WTC11 (cell line): ENCODE measurements at regions not wholly inside any gene's neighbourhood (a gene's known extent, or its start where the extent isn't known, plus 50 kb on each side); places are given as distances from the start of the nearest gene placed in this dataset.

Source experiments
- ATAC-seq: fragments of 200-7000 bp; cut with Tn5 transposase; 2 replicates; pipeline ENCODE4 v1.10.0; 2021; ENCODE audit warnings: mild to moderate bottlenecking, moderate library complexity
- CTCF ChIA-PET: fragments of 300-600 bp; sonication (Branson Sonifier 250); formaldehyde crosslinking; loops from one replicate; lab custom pipeline; 2021; ENCODE audit warnings: antibody characterized with exemption; lab: Charles Lee
- POLR2A ChIA-PET: fragments of 350-600 bp; sonication (Branson Sonifier 250); formaldehyde crosslinking; loops from one replicate; lab custom pipeline; 2021; ENCODE audit warnings: antibody characterized with exemption; lab: Charles Lee
- DNase-seq: peaks from one replicate; pipeline ENCODE4 v3.0.0; 2021; ENCODE audit warnings: low spot score
- H3K27ac Mint-ChIP-seq: 2 replicates; pipeline ENCODE4 v1.8.0; 2021; ENCODE audit warnings: mixed read lengths
- H3K27me3 Mint-ChIP-seq: 2 replicates; pipeline ENCODE4 v1.8.0; 2021; ENCODE audit warnings: low read depth, mild to moderate bottlenecking, moderate library complexity, mixed read lengths
- H3K36me3 Mint-ChIP-seq: 2 replicates; pipeline ENCODE4 v1.8.0; 2021; ENCODE audit warnings: mixed read lengths
- H3K4me1 Mint-ChIP-seq: 2 replicates; pipeline ENCODE4 v1.8.0; 2022; ENCODE audit warnings: mixed read lengths
- H3K4me3 Mint-ChIP-seq: 2 replicates; pipeline ENCODE4 v1.8.0; 2021; ENCODE audit warnings: mild to moderate bottlenecking, moderate library complexity, mixed read lengths
- H3K9me3 Mint-ChIP-seq: 2 replicates; pipeline ENCODE4 v1.8.0; 2021; ENCODE audit warnings: mixed read lengths
- ARID4B ChIP-seq: sonication (generic); formaldehyde crosslinking; IDR thresholded peaks from 2 replicates; pipeline ENCODE4 v1.8.0; 2023; ENCODE audit warnings: missing genetic modification reagents, mild to moderate bottlenecking, borderline replicate concordance
- ATF2 ChIP-seq: sonication (generic); formaldehyde crosslinking; IDR thresholded peaks from 2 replicates; pipeline ENCODE4 v1.8.1; 2022; ENCODE audit warnings: low read depth, missing genetic modification reagents, borderline replicate concordance
- CDX4 ChIP-seq: fragments of 250-450 bp; sonication (Bioruptor Pico); IDR thresholded peaks from 2 replicates; pipeline ENCODE4 v1.9.0; 2021; ENCODE audit warnings: moderate library complexity, mild to moderate bottlenecking, inconsistent platforms, borderline replicate concordance
- E2F4 ChIP-seq: sonication (generic); formaldehyde crosslinking; IDR thresholded peaks from 2 replicates; pipeline ENCODE4 v1.8.1; 2022; ENCODE audit warnings: low read depth, mild to moderate bottlenecking, moderate library complexity, missing genetic modification reagents, borderline replicate concordance
- FOXK1 ChIP-seq: sonication (generic); formaldehyde crosslinking; IDR thresholded peaks from 2 replicates; pipeline ENCODE4 v1.8.0; 2022; ENCODE audit warnings: mild to moderate bottlenecking, moderate library complexity, missing genetic modification reagents
- FOXP4 ChIP-seq: sonication (generic); formaldehyde crosslinking; IDR thresholded peaks from 2 replicates; pipeline ENCODE4 v1.8.0; 2022; ENCODE audit warnings: mild to moderate bottlenecking, missing genetic modification reagents
- HMGXB4 ChIP-seq: sonication (generic); formaldehyde crosslinking; IDR thresholded peaks from 2 replicates; pipeline ENCODE4 v1.8.1; 2023; ENCODE audit warnings: mild to moderate bottlenecking, moderate library complexity, missing genetic modification reagents
- IRF2 ChIP-seq: sonication (generic); formaldehyde crosslinking; IDR thresholded peaks from 2 replicates; pipeline ENCODE4 v1.8.0; 2022; ENCODE audit warnings: low read depth, missing genetic modification reagents, borderline replicate concordance
- MXD4 ChIP-seq: fragments of 250-450 bp; sonication (Bioruptor Pico); IDR thresholded peaks from 2 replicates; pipeline ENCODE4 v1.8.0; 2021; ENCODE audit warnings: mild to moderate bottlenecking, moderate library complexity, borderline replicate concordance
- NFATC4 ChIP-seq: fragments of 250-450 bp; sonication (Bioruptor Pico); IDR thresholded peaks from 2 replicates; pipeline ENCODE4 v1.9.0; 2021; ENCODE audit warnings: mild to moderate bottlenecking
- PRRX2 ChIP-seq: fragments of 250-450 bp; sonication (Bioruptor Pico); IDR thresholded peaks from 2 replicates; pipeline ENCODE4 v1.8.0; 2021; ENCODE audit warnings: mild to moderate bottlenecking
- RELA ChIP-seq: sonication (generic); formaldehyde crosslinking; IDR thresholded peaks from 2 replicates; pipeline ENCODE4 v1.8.1; 2022; ENCODE audit warnings: missing genetic modification reagents, mild to moderate bottlenecking, borderline replicate concordance
- TEAD1 ChIP-seq: sonication (generic); formaldehyde crosslinking; IDR thresholded peaks from 2 replicates; pipeline ENCODE4 v1.8.0; 2022; ENCODE audit warnings: mild to moderate bottlenecking, missing genetic modification reagents
- ZNF317 ChIP-seq: sonication (generic); formaldehyde crosslinking; IDR thresholded peaks from 2 replicates; pipeline ENCODE4 v1.8.1; 2023; ENCODE audit warnings: low read depth, mild to moderate bottlenecking, moderate library complexity, missing genetic modification reagents, borderline replicate concordance
- ZNF512 ChIP-seq: sonication (generic); formaldehyde crosslinking; IDR thresholded peaks from 2 replicates; pipeline ENCODE4 v1.8.1; 2022; ENCODE audit warnings: missing genetic modification reagents, borderline replicate concordance

- H3K27me3 Mint-ChIP-seq: peaks cover 25% of the 10 kb centered on the region
- TF ChIP-seq ATF2 (no peak), FOXP4 (CRISPR knock-in tag) (peak; percentile 95; the same call in 1 of the 2 replicates), FOXK1 (CRISPR knock-in tag) (peak; percentile 57)
- peak overlapping the region; percentile 94 for H3K27ac Mint-ChIP-seq
- ChIA-PET CTCF (no interaction called here), POLR2A (no interaction called here)
- no peak for DNase-seq
- peaks cover 45% of the 10 kb centered on the region for H3K4me1 Mint-ChIP-seq
- H3K36me3 Mint-ChIP-seq: no peaks in the 10 kb centered on the region
- H3K4me3 Mint-ChIP-seq: peak overlapping the region; percentile 36
- peak; percentile 81 for ATAC-seq
- no peaks in the 10 kb centered on the region for H3K9me3 Mint-ChIP-seq
These were observed 676.4 kb downstream of the PRELID2 start for GRCh38 chr5:145158730-145159129.

- no peak for DNase-seq
- TF ChIP-seq MXD4 (CRISPR knock-in tag) (no peak), ZNF512 (CRISPR knock-in tag) (no peak), E2F4 (CRISPR knock-in tag) (no peak), IRF2 (CRISPR knock-in tag) (no peak), HMGXB4 (CRISPR knock-in tag) (no peak)
- H3K36me3 Mint-ChIP-seq: no peaks in the 10 kb centered on the region
- H3K27me3 Mint-ChIP-seq: peaks cover 25% of the 10 kb centered on the region
- no peak overlapping the region for H3K4me3 Mint-ChIP-seq
- CTCF ChIA-PET: no interaction called here
- no peak for ATAC-seq
- POLR2A ChIA-PET: no interaction called here
- peaks cover 45% of the 10 kb centered on the region for H3K4me1 Mint-ChIP-seq
- H3K27ac Mint-ChIP-seq: no peak overlapping the region; the same call in 1 of the 2 replicates
- no peaks in the 10 kb centered on the region for H3K9me3 Mint-ChIP-seq
These were observed 677.3 kb downstream of the PRELID2 start for GRCh38 chr5:145157841-145158240.

- ATAC-seq (no peak), DNase-seq (no peak)
- Mint-ChIP-seq H3K27ac (no peak overlapping the region), H3K4me3 (no peak overlapping the region), H3K9me3 (no peaks in the 10 kb centered on the region), H3K27me3 (no peaks in the 10 kb centered on the region), H3K4me1 (peaks cover 34% of the 10 kb centered on the region), H3K36me3 (no peaks in the 10 kb centered on the region)
- ChIA-PET CTCF (no interaction called here), POLR2A (no interaction called here)
- no peak for TF ChIP-seq NFATC4
- TF ChIP-seq ARID4B (CRISPR knock-in tag): no peak
- TF ChIP-seq FOXP4 (CRISPR knock-in tag): no peak
- no peak for TF ChIP-seq IRF2 (CRISPR knock-in tag)
- no peak for TF ChIP-seq TEAD1 (CRISPR knock-in tag)
- no peak for TF ChIP-seq CDX4 (CRISPR knock-in tag)
- no peak for TF ChIP-seq RELA (CRISPR knock-in tag)
- no peak for TF ChIP-seq ZNF317 (CRISPR knock-in tag)
- no peak for TF ChIP-seq PRRX2 (CRISPR knock-in tag)
These were observed 693.6 kb downstream of the PRELID2 start for GRCh38 chr5:145141534-145141933.
